NCI-H2171 (cell line): ENCODE measurements at regions not wholly inside any gene's neighbourhood (a gene's known extent, or its start where the extent isn't known, plus 50 kb on each side); places are given as distances from the start of the nearest gene placed in this dataset.

ENCODE experiments used
- DNase-seq: peaks from one replicate; lab custom pipeline; 2025; lab: John Stamatoyannopoulos, UW

DNA sequence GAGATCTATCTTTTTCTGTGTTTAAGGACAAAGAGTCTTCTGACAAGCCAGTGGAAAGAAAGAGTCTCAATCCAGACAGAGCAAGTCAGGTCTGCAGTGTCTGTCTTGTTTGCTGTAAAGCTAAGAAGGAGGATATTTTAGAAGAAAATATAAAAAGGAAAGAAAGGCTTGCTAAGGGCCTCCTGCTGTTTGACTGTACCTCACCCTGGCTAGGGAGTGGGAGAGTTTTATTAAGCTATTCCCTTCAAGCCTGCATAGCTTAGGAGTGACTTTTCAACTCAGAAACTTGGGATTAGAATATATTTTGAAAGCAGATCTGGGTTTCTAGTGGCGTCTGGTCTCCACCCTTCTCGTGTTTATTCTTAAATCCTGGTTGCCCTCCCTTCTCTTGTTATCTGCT lies 460.0 kb downstream of the COG6 start:
- no peak for DNase-seq

DNA sequence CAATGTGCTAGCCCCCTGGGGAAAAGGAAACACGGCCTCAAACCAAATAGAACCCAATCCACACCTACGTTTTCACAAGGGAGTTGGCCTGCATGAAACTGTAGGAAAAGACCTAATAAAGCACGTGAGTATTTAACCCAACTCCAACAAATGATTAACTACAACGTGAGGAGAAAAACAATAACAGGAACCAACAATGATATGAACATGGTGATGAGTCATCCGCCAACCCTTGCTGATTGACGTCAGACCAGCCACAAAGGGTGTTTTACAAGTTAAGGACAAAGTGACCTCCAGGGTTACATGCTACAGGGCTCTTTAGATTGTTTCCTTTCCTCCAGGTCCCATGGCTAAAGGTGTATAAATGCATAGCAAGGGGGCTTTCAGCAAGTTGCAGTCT lies 460.5 kb downstream of the COG6 start:
- no peak for DNase-seq

DNA sequence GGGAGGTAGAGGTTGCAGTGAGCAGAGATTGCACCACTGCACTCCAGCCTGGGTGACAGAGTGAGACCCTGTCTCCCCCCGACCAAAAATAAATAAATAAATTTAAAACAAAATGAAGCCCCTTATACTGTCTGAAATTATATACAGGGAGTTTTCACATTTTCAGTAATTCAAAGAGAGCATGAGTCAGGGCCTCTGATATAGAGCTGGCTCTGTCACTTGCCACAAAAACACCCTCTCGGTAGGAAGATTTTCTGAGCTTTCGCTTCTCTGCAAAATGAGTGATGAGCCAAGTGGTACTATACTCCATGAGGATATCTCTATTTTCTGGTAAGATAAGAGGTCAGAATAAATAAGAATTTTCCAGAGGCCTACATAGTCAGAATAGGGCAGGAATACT lies 462.9 kb downstream of the COG6 start:
- no peak for DNase-seq

DNA sequence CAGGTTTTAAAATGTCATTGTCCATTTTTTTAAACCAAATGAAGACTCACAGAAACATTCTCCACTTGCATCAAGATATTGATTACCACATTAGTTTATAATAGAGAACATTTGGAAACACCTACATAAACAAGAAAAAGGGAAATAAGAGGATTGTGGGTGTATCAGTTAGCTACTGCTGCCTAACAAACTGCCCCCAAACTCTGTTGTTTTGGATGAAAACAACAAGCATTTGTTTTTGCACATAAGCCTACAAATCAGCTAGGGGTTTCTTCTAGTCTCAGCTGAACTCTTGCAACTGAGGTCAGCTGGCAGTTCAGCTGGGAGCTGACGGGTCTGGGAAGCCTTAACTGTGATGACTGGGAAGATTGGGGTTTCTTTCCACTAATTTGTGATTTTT lies 464.4 kb downstream of the COG6 start:
- no peak for DNase-seq

DNA sequence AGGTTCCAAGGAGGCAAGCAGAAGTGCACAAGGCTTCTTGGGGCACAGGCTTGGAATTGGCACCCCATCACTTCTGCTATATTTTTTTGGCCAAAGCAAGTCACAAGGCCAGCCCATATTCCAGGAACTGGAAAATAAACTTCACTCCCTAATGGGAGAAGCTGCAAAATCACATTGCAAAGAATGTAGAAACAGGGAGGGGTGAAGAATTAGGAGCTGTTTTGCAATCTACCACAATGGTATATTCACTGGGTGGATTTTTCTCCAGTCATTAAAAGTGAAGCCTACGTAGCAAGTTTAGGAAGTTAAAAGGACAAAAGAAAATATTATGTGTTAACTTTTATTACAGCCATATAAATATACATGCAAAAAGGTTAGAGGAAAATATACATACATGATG lies 464.8 kb downstream of the COG6 start:
- no peak for DNase-seq

DNA sequence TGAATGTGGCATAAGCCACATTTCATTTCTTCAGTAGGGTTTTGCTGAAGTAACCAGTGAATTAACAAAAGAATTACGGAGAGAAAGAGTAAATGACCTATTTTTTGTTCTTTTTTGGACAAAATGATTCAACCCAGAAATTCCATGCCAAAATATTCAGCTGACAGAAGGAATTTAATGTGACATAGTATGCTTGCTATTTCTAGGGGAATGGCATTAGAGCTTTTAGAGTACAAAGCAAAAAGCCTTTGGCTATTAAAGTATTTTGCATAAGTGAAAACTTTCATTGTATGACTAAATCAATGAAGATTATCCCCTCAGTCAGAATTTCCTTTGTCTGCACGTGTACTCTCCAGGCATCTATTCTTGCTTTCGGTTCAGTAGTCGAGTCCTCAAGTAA lies 465.3 kb downstream of the COG6 start:
- DNase-seq, result no peak

DNA sequence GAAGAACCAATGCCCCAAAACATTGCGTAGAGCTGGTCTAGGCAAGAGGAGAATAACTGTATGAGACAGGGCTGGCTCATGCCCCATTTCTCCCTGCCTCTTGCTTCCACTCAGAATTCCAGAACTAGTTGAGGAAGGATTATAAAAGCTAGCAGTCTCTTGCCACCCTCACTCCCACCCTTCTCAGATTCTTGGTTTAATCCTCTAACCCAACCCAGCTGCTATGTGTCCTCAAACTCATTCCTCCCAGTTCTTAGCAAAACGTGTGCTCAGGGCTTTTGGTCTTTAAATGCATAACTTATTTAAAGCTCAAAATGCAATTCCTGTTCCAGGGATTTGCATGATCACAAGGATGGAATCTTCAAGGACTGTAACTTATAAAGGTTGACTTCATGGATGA lies 466.3 kb downstream of the COG6 start:
- DNase-seq, result no peak

DNA sequence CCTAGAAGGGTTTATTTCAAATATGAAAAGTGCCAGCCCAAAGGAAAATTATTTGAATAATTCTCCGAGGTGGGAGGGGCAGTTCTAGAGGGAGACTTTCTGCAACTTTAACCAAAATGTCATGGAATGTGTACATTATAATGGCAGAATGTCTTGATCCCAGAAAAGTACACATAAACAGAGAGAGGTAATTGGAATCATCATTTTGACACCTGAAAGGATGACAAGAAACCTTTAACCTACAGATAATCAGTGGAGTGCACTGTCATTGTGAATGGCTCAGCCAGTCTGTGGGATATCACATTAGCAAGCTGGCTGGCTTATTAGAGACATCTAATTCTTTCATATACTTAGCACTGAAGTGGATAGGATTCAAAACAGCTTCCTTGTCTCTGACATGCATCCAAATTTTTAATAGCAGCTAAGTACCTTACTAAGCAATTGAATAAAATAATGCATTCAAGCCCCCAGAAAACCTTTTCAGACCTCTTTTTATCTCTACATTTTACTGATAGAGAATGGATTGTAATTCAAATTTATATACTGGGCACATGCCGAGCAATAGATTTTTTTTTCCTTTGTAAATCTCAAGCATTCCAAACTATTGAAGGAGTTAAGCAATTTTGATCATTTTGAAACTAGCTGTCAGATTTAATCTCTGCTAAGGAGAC lies 468.6 kb downstream of the COG6 start:
- no peak for DNase-seq

DNA sequence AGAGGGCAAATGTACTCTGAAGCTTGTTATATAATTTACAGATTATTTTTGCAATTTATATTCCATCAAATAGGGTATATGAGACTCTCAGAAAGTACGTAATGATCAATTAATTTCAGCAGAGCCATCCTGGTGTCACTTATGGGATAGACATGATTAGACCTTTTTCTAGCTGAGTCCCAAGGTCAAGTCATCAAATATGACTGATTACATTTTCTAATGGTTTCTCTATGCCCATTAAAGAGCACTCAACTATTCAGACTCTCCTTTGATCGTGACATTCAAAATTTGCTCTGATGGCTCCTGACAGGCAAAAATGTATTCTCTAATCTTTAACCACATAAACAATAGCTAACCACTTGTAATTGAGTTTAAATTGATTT lies 469.2 kb downstream of the COG6 start:
- no peak for DNase-seq

DNA sequence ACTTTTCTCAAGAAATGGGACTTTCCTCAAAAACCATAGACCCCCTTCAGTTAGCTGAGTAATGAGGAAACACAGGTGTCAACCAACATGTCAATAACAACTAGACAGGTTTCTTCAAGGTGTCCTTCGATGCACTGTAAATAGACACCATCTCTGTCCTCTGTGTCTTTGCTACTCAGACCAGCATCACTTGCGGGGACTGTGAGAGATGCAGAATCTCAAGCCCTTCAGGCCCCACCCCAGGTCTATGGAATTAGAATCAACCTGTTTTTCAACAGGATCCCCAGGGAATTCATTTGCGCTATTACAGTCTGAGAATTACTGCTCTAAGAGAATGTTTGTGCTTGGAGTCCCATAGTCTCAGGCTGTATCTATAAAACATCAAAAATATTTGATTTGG lies 469.9 kb downstream of the COG6 start:
- no peak for DNase-seq

DNA sequence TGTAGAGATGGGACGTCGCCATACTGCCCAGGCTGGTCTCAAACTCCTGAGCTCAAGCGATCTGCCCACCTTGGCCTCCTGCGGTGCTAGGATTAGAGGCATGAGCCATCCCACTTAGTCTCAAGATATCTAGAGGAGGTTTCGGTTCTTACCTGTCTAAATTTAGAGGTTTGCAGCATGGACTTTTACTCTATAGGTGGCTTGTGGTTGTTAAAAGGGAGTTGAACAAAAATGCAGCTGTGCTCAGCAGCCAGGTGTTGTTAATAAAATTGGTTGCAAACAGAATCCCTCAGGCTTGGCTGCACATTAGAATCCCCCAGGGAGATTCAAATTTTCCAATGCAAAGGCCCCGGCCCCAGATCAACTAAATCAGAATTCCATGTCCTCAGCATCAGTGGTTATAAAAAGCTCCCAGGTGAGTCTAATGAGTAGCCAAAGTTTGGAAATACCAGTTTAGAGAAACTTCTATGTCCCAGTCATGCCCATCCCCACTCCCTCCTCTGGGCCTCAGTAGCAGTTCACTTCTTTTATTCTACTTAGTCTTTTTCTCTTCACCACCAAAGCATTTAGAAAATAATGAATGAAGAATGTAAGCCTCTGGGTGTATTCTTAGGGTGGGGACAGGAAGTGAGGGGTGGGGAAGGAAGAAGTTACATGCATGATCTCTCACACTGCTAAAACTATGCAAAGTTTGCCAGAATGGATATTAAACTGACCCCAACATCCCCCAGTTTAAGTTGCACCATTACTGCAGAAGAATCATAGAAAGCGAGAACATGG lies 471.0 kb downstream of the COG6 start:
- no peak for DNase-seq

DNA sequence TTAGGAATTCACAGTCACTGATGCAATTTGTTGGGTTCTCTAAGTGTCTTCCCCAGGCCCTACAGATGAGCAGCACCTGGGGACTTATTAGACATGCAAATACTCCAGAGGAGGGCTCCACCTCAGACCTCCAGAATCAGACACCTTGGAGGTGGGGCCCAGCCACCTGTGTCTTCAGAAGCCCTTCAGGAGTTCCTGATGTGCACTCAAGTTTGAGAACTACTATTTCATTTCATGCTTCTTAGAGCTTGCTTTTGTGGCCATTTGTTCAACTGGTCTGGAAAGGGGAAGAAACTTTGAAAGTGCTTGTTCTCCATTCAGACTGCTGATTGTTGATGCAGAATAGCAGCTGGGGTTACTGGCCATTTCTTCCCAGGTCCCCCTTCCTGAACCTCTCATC lies 472.0 kb downstream of the COG6 start:
- DNase-seq, result no peak

DNA sequence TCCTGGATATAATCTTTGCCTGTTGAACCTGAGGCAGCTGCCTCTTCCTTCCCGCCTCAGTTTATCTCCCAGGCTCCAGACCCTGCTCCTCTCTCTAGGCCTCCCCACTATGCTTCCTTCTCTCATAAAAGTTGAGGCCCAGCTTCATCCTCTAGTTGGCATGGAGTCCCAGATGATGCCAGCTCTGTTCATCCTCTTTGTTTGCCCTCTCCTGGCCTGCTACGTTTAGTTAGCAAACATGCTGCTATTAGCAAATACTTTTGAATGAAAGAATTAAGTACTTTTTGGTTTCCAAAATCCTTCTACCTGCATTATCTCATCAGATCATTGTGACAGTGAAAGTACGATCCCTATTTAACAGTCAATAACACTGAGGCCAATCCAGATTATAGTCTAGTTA lies 472.5 kb downstream of the COG6 start:
- DNase-seq, result no peak

DNA sequence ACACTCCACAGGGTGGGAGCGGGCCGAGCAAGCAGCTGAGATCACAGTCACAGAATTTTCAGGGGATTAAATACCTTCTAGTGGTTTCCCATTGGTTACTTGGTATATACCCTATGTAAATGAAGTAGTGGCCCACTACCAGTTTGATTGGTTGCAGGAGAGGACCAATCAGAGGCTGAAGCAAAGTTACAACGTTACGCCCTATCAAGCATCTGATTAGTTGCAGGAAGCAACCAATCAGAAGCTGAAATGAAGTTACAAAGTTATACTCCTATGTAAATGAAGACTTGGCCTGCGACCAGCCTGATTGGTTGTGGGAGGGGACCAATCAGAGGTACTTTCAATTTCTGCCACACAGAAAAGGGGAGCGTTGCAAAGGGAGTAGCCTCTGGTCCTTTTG lies 474.0 kb downstream of the COG6 start:
- DNase-seq, result no peak

DNA sequence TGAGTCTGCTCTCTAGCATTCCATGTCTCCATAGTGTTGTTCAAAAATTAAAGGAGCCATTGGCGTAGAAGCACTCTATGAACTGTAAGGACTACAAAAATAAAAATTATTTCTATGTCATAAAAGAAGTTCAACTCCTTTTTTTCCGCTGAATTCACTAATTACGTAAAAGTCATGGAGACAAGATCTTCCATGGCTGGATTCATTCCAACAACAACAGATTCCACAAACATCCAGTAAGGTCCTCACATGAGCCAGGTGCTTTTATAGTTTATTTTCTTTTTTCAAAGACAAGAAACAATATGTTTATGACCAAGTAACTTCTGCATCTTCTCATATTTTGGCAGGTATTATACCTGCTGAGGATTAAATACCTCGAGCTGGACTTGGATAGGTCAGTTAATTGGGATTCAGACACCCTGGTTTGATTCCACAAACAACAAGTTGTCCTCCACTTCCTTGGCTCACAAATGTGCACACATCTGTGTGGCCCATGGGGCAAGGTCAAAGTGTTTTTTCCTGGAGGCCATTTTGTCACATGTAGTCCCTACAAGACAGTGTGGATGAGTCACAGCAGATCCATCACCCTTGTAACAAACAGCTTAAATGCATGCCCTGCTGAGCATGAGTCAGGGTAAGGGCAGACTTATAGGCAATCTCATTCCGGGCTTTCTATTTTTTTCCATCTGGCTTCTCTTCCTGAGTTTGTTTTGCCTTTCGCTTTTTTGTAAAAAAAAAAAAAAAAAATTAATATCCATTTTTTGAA lies 475.6 kb downstream of the COG6 start:
- no peak for DNase-seq

DNA sequence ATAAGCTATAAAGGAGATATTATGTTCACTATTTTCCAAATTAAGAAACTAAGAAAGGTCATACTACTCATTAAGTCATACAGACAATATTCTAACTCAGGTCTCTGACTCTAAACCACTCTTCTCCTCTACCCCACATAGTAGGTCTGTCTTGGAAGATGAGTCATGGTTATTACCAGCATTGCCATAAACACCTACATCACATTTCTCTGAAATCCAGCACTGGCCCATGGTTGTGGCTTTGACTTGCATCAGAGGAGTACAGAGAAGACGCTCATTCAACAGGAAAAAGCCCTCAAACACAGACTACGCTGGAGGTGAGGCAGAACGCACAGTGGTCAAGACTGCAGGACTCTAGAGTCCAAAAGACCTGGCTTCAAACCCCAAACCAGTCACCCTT lies 476.8 kb downstream of the COG6 start:
- no peak for DNase-seq

DNA sequence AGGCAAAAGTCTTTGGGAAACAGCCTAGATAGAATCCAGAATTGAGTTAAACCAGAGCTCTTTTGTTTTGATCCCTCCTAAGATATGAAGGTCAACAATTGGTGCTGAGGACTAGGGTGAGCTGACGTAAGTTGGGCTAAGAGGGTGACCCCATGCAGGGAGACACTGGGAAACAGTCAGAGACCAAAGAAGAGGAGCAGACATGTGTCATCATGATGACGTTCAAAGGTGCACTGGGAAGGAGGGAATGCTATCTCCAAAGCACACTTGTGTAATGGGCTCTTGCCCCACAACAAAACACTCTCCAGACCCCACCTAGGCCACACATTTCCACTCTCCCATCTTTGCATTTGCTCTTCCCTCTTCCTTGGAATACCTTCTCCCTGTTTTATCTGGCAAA lies 481.4 kb downstream of the COG6 start:
- no peak for DNase-seq

DNA sequence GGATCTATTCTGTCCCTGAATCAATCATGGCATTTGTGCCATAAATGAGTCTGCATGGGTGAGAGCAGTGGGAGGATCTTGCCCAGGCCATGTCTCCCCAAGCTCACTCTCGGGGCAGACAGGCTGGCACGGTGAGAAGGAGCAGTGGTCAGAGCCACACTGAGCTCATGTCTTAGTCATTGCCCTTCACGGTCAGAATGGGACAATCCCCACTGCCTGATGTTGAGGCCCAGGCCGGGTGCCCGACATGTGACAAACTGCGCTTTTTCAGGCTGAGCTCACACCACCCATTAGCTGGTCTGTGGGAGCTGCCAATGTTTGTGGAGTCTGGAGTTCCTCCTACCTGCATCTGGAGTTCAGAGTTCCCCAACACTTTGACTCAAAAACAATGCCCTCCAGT lies 481.9 kb downstream of the COG6 start:
- no peak for DNase-seq

DNA sequence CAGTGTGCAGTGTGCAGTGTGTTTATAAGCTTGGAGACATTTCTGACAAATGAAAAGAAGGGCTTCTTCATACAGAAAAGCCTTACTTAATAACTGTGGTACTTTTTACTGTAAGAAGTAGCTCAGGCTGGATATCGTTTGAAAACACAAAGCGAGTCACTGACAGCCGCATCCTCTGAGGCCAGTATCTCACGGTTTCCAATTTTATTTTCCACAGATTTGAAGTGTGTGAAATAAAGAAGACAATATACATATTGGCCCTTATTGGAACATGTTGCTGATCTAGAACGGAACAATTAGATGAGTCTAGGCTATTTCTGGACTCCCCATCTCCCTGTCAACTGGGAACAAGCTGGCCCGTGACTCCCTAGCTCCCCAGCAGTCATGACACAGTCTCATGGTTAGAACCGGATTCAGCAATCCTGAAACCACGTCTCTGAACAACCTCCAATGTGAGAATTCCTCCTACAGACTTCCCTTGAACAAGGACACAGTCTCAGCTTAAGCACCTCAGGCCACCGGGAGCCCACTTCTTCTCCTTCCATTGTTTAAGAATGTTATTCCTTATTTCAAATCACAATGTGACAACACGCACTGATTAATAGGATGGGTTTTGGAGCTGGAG lies 484.5 kb downstream of the COG6 start:
- DNase-seq, result no peak

DNA sequence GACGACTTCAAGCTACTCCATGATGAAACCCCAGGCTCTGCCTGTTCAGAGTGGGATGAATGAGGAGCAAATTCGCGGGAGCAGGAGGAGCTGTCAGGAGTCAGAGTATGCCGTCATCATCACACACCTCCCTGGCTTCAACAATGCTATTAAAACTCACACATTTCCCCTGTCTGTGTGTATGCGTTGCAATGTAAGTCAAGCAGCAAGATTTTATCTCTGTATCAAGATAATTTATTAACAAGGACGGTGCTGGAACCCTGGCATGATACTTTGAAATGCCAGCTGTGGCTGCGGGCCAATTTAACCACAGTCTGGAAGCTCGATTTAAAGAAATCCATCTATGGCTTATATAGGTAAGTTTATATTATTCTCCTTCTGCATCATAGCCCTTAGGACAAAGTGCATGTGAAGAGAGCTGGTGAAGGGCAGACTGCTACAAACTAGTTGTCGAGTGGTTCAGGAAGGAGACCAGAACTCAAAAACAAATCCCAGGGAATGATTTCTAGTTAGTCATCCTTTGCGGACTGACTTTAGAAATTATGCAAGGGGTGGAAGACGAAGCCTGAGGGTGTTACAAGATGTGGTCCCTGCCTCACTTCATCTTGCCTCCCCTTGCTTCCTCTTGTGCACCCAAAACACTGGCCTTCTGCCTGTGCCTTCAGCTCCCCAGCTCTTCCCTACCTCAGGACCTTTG lies 486.5 kb downstream of the COG6 start:
- no peak for DNase-seq

DNA sequence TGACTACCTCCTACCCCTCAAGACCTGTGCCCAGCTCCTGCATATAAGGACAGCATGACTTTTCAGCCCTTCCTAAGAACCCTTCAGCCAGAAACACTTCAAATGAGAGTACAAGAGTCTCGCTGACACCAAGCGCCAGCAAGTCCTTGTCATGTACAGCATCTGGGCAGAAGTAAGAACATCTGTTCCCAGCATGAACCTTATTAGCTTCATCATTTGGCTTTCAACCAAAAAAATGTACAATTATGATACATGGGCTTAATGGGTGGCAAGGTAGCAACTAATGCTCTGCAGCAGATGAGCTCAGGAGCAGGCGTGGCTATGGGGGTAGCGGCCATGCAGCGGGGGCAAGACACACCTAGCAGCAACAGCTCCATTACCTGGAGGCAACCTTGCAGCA lies 487.6 kb downstream of the COG6 start:
- peak; percentile 27 for DNase-seq

DNA sequence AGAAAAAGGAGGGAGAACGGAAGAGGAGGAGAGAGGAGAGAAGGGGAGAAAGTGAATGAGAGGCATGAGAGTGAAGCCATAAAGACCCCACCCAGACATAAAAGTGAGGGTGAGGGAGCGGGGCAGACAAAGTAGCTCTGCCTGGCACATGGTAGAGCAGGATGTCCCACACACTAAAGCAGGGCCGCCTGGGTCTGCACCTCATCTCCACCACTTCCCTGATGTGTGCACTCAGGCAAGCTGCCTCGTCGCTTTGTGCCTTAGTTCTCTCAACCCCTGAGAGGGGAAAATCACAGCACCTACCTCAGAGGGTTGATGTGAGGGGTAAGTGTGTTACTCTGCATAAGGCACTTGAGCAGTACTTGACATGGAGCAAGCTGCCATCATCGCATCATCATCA lies 488.1 kb downstream of the COG6 start:
- DNase-seq, result no peak
